ENCODE measurements at regions not wholly inside any gene's neighbourhood (a gene's known extent, or its start where the extent isn't known, plus 50 kb on each side); places are given as distances from the start of the nearest gene placed in this dataset.
"Not testable (repeated sequence)": the region's sequence is repeated elsewhere in the genome, so short reads cannot be mapped to it uniquely, and the experiment has no call there.

GRCh38 chr1:189253601-189254350 is 1223.9 kb downstream of the BRINP3 start:
- no peak for DNase-seq
- H3K27me3 ChIP-seq (ENCODE audit: insufficient read depth, low read depth): no peaks in the 10 kb centered on the region
- H3K9me2 ChIP-seq (ENCODE audit: insufficient read depth): no peaks in the 10 kb centered on the region
- H2AFZ ChIP-seq: no peak overlapping the region
- H4K20me1 ChIP-seq (ENCODE audit: insufficient read depth): no peaks in the 10 kb centered on the region
- no peaks in the 10 kb centered on the region for H3F3A ChIP-seq (ENCODE audit: insufficient read depth, low read depth)
- intact Hi-C loops (cut with micrococcal nuclease; ENCODE audit: unreplicated experiment): no loop called here
- H3K4me2 ChIP-seq: no peak overlapping the region
- H3K27ac ChIP-seq: no peak overlapping the region
- H3K9me3 ChIP-seq (ENCODE audit: insufficient read depth, low read depth): no peaks in the 10 kb centered on the region; the same call in 1 of the 2 replicates
- BruUV-seq (replicated peaks): no TSS peak
- TF ChIP-seq EZH2 (IDR thresholded peaks at IDR 0.05; ENCODE audit: low read depth): no peak
- TF ChIP-seq, protein P1, sequence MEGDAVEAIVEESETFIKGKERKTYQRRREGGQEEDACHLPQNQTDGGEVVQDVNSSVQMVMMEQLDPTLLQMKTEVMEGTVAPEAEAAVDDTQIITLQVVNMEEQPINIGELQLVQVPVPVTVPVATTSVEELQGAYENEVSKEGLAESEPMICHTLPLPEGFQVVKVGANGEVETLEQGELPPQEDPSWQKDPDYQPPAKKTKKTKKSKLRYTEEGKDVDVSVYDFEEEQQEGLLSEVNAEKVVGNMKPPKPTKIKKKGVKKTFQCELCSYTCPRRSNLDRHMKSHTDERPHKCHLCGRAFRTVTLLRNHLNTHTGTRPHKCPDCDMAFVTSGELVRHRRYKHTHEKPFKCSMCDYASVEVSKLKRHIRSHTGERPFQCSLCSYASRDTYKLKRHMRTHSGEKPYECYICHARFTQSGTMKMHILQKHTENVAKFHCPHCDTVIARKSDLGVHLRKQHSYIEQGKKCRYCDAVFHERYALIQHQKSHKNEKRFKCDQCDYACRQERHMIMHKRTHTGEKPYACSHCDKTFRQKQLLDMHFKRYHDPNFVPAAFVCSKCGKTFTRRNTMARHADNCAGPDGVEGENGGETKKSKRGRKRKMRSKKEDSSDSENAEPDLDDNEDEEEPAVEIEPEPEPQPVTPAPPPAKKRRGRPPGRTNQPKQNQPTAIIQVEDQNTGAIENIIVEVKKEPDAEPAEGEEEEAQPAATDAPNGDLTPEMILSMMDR (conservative IDR thresholded peaks at IDR 0.05): no peak
- no peaks in the 10 kb centered on the region for H3K4me1 ChIP-seq (replicated peaks; ENCODE audit: insufficient read depth)
- no peaks in the 10 kb centered on the region for H3K79me2 ChIP-seq (ENCODE audit: low read depth)
- ChIA-PET POLR2A (ENCODE audit: unreplicated experiment) (no interaction called here), CTCF (no interaction called here)
- H3K4me3 ChIP-seq: no peak overlapping the region
- H3K36me3 ChIP-seq (ENCODE audit: low read depth): no peaks in the 10 kb centered on the region

DNA sequence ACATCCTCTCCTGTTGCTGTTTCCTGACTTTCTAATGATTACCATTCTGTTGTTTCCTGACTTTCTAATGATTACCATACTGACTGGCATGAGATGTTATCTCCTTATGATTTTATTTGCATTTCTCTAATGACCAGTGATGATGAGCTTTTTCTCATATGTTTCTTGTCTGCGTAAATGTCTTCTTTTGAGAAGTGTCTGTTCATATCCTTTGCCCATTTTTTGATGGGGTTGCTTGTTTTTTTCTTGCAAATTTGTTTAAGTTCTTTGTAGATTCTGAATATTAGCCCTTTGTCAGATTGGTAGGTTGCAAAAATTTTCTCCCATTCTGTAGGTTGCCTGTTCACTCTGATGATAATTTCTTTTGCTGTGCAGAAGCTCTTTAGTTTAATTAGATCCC is 1216.5 kb downstream of the BRINP3 start:
- H2AFZ ChIP-seq; H3K79me2 ChIP-seq (ENCODE audit: low read depth); POLR2A ChIA-PET (ENCODE audit: unreplicated experiment); DNase-seq; H3K9me2 ChIP-seq (ENCODE audit: insufficient read depth); H3K27me3 ChIP-seq (ENCODE audit: insufficient read depth, low read depth); H4K20me1 ChIP-seq (ENCODE audit: insufficient read depth); H3K4me1 ChIP-seq (replicated peaks; ENCODE audit: insufficient read depth); BruUV-seq (replicated peaks); H3K27ac ChIP-seq; H3K36me3 ChIP-seq (ENCODE audit: low read depth); intact Hi-C loops (cut with micrococcal nuclease; ENCODE audit: unreplicated experiment); H3K9me3 ChIP-seq (ENCODE audit: insufficient read depth, low read depth); H3K4me2 ChIP-seq; H3K4me3 ChIP-seq; H3F3A ChIP-seq (ENCODE audit: insufficient read depth, low read depth); CTCF ChIA-PET: not testable (repeated sequence)

DNA sequence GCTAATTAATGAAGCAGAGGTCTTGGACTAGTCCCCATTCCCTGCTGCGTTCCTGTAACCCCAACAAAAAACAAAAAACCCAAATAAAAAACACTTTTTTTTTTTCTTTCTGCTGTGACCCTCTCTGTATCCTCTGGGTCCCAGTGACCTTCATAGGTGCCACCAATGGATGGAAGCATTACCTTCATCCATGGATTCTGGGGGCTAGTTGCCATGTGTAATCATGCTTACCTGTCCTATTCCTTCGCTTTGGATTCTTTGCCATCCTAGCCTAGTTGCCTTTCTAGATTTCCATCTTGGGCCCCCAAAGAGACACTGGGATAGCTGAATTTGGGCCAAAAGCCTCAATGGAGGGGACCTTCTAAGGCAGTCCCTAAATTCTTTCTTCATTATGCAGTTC is 1208.7 kb downstream of the BRINP3 start:
- POLR2A ChIA-PET (ENCODE audit: unreplicated experiment): no interaction called here
- Histone ChIP-seq H3K79me2 (ENCODE audit: low read depth) (no peaks in the 10 kb centered on the region), H3K36me3 (ENCODE audit: low read depth) (no peaks in the 10 kb centered on the region), H3K4me3 (no peak overlapping the region), H3F3A (ENCODE audit: insufficient read depth, low read depth) (no peaks in the 10 kb centered on the region), H4K20me1 (ENCODE audit: insufficient read depth) (no peaks in the 10 kb centered on the region), H3K4me1 (replicated peaks; ENCODE audit: insufficient read depth) (no peaks in the 10 kb centered on the region), H3K9me3 (ENCODE audit: insufficient read depth, low read depth) (no peaks in the 10 kb centered on the region; the same call in 1 of the 2 replicates), H3K9me2 (ENCODE audit: insufficient read depth) (no peaks in the 10 kb centered on the region), H3K27ac (no peak overlapping the region), H2AFZ (no peak overlapping the region), H3K4me2 (no peak overlapping the region), H3K27me3 (ENCODE audit: insufficient read depth, low read depth) (no peaks in the 10 kb centered on the region)
- no TSS peak for BruUV-seq (replicated peaks)
- no peak for DNase-seq
- intact Hi-C loops (cut with micrococcal nuclease; ENCODE audit: unreplicated experiment): no loop called here
- CTCF ChIA-PET: no interaction called here
- no peak for TF ChIP-seq EZH2 (IDR thresholded peaks at IDR 0.05; ENCODE audit: low read depth)
- TF ChIP-seq, protein P1 (conservative IDR thresholded peaks at IDR 0.05): no peak

DNA sequence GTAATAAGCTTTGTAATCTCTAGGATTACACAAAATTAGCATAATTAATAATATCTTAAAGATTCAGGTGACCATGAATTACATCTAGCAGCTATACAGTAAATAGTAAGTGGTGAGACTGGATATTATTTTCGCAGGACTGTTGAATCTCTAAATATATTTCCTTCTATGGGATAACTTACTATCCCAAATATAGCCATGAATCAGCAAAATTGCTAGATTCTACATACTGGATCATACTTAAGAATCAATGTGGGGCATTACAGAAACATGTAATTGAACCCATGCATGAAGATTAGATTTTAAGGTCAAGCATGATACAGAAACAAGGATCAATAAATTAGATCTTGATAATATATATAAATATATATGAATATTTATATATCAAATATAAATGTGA is 1203.4 kb downstream of the BRINP3 start:
- Histone ChIP-seq H3F3A (ENCODE audit: insufficient read depth, low read depth) (no peaks in the 10 kb centered on the region), H2AFZ (no peak overlapping the region), H4K20me1 (ENCODE audit: insufficient read depth) (no peaks in the 10 kb centered on the region), H3K79me2 (ENCODE audit: low read depth) (no peaks in the 10 kb centered on the region), H3K27me3 (ENCODE audit: insufficient read depth, low read depth) (no peaks in the 10 kb centered on the region), H3K36me3 (ENCODE audit: low read depth) (no peaks in the 10 kb centered on the region), H3K27ac (no peak overlapping the region), H3K9me3 (ENCODE audit: insufficient read depth, low read depth) (no peaks in the 10 kb centered on the region; the same call in 1 of the 2 replicates), H3K9me2 (ENCODE audit: insufficient read depth) (no peaks in the 10 kb centered on the region), H3K4me1 (replicated peaks; ENCODE audit: insufficient read depth) (no peaks in the 10 kb centered on the region), H3K4me3 (no peak overlapping the region), H3K4me2 (no peak overlapping the region)
- TF ChIP-seq EZH2 (IDR thresholded peaks at IDR 0.05; ENCODE audit: low read depth): no peak
- TF ChIP-seq, protein P1 (conservative IDR thresholded peaks at IDR 0.05): no peak
- CTCF ChIA-PET: no interaction called here
- BruUV-seq (replicated peaks): no TSS peak
- intact Hi-C loops (cut with micrococcal nuclease; ENCODE audit: unreplicated experiment): no loop called here
- no peak for DNase-seq
- POLR2A ChIA-PET (ENCODE audit: unreplicated experiment): no interaction called here

All from PC-9 (cell line).